ENCODE measurements at regions not wholly inside any gene's neighbourhood (a gene's known extent, or its start where the extent isn't known, plus 50 kb on each side); places are given as distances from the start of the nearest gene placed in this dataset.

- TF ChIP-seq, protein P1, sequence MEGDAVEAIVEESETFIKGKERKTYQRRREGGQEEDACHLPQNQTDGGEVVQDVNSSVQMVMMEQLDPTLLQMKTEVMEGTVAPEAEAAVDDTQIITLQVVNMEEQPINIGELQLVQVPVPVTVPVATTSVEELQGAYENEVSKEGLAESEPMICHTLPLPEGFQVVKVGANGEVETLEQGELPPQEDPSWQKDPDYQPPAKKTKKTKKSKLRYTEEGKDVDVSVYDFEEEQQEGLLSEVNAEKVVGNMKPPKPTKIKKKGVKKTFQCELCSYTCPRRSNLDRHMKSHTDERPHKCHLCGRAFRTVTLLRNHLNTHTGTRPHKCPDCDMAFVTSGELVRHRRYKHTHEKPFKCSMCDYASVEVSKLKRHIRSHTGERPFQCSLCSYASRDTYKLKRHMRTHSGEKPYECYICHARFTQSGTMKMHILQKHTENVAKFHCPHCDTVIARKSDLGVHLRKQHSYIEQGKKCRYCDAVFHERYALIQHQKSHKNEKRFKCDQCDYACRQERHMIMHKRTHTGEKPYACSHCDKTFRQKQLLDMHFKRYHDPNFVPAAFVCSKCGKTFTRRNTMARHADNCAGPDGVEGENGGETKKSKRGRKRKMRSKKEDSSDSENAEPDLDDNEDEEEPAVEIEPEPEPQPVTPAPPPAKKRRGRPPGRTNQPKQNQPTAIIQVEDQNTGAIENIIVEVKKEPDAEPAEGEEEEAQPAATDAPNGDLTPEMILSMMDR (IDR thresholded peaks at IDR 0.05; ENCODE audit: low read depth, low read length, missing control alignments): no peak
- H3K4me3 ChIP-seq (replicated peaks; ENCODE audit: low read depth, low read length): no peak overlapping the region
- no peak for DNase-seq (ENCODE audit: extremely low read depth, low read depth)
These were observed 708.6 kb upstream of the ZEB2 start for GRCh38 chr2:145228506-145228905.

DNA sequence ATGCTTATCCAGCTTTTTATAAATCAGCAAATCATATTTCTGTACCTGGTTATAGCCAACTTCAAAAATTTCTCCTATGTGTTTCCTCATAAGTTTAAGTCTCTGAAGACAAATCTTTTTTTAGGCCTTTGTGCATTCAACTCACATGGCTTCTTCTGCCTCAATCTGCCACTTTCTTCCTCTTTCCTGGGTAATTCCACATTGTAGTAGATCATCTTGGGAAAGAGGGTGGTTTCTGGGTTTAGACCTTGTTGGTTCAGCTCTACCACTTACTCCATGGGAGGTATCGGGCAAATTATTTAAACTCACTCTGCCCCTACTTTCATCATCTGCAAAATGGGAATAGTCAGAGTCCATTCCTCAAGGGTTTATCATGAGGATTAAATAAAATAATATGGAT, 707.0 kb upstream of the ZEB2 start:
- TF ChIP-seq, protein P1 (IDR thresholded peaks at IDR 0.05; ENCODE audit: low read depth, low read length, missing control alignments): no peak
- H3K4me3 ChIP-seq (replicated peaks; ENCODE audit: low read depth, low read length): no peak overlapping the region
- DNase-seq (ENCODE audit: extremely low read depth, low read depth): no peak

GRCh38 chr2:145221516-145221915, 701.6 kb upstream of the ZEB2 start:
- no peak overlapping the region for H3K4me3 ChIP-seq (replicated peaks; ENCODE audit: low read depth, low read length)
- no peak for DNase-seq (ENCODE audit: extremely low read depth, low read depth)
- TF ChIP-seq, protein P1 (IDR thresholded peaks at IDR 0.05; ENCODE audit: low read depth, low read length, missing control alignments): no peak

- H3K4me3 ChIP-seq (replicated peaks; ENCODE audit: low read depth, low read length): no peak overlapping the region
- DNase-seq (ENCODE audit: extremely low read depth, low read depth): no peak
- TF ChIP-seq, protein P1 (IDR thresholded peaks at IDR 0.05; ENCODE audit: low read depth, low read length, missing control alignments): no peak
These were observed 701.1 kb upstream of the ZEB2 start for GRCh38 chr2:145221032-145221431.

GRCh38 chr2:145220496-145220895, 700.6 kb upstream of the ZEB2 start:
- H3K4me3 ChIP-seq (replicated peaks; ENCODE audit: low read depth, low read length): no peak overlapping the region
- no peak for DNase-seq (ENCODE audit: extremely low read depth, low read depth)
- TF ChIP-seq, protein P1 (IDR thresholded peaks at IDR 0.05; ENCODE audit: low read depth, low read length, missing control alignments): no peak

GRCh38 chr2:145207884-145208283, 688.0 kb upstream of the ZEB2 start:
- no peak overlapping the region for H3K4me3 ChIP-seq (replicated peaks; ENCODE audit: low read depth, low read length)
- no peak for DNase-seq (ENCODE audit: extremely low read depth, low read depth)
- TF ChIP-seq, protein P1 (IDR thresholded peaks at IDR 0.05; ENCODE audit: low read depth, low read length, missing control alignments): no peak

All from HFF-Myc (cell line).